SK-N-SH treated with all-trans-retinoic acid at 6 μM for 48 hours (cell line): ENCODE measurements at regions not wholly inside any gene's neighbourhood (a gene's known extent, or its start where the extent isn't known, plus 50 kb on each side); places are given as distances from the start of the nearest gene placed in this dataset.
A peak's percentile ranks its signal among the peaks of the same experiment; 100 is the strongest.

Experiments
- ATAC-seq: fragments of 200-7000 bp; cut with Tn5 transposase; 3 replicates; pipeline ENCODE4 v1.9.1; 2020; ENCODE audit warnings: mild to moderate bottlenecking, moderate library complexity
- ARNTL ChIP-seq: fragments of 450-650 bp; formaldehyde crosslinking; IDR thresholded peaks from 2 replicates; pipeline ENCODE4 v1.5.0; 2020; ENCODE audit warnings: low read depth, mild to moderate bottlenecking, moderate library complexity, borderline replicate concordance
- CSDC2 ChIP-seq: fragments of 250-450 bp; sonication (Bioruptor Pico); IDR thresholded peaks from 2 replicates; pipeline ENCODE4 v1.5.0; 2020; ENCODE audit warnings: mild to moderate bottlenecking, moderate library complexity
- ESRRG ChIP-seq: fragments of 250-450 bp; sonication (Bioruptor Pico); IDR thresholded peaks from 2 replicates; pipeline ENCODE4 v1.6.1; 2021; ENCODE audit warnings: mild to moderate bottlenecking
- GLIS3 ChIP-seq: fragments of 250-450 bp; sonication (Bioruptor Pico); IDR thresholded peaks from 2 replicates; pipeline ENCODE4 v1.5.0; 2020; ENCODE audit warnings: mild to moderate bottlenecking, moderate library complexity
- ISL1 ChIP-seq: fragments of 250-450 bp; sonication (Bioruptor Pico); IDR thresholded peaks from 2 replicates; pipeline ENCODE4 v2.1.2; 2022; ENCODE audit warnings: mild to moderate bottlenecking, moderate library complexity
- OSR1 ChIP-seq: fragments of 250-450 bp; sonication (Bioruptor Pico); IDR thresholded peaks from 2 replicates; pipeline ENCODE4 v1.8.0; 2022; ENCODE audit warnings: moderate library complexity, mild to moderate bottlenecking, inconsistent platforms
- PPARA ChIP-seq: fragments of 250-450 bp; sonication (Bioruptor Pico); IDR thresholded peaks from 2 replicates; pipeline ENCODE4 v1.5.0; 2020; ENCODE audit warnings: mild to moderate bottlenecking, borderline replicate concordance
- RARB ChIP-seq: fragments of 250-450 bp; sonication (Bioruptor Pico); IDR thresholded peaks from 2 replicates; pipeline ENCODE4 v1.8.0; 2021; ENCODE audit warnings: mild to moderate bottlenecking, moderate library complexity
- SNAI2 ChIP-seq: fragments of 250-450 bp; sonication (Bioruptor Pico); IDR thresholded peaks from 2 replicates; pipeline ENCODE4 v1.5.0; 2020; ENCODE audit warnings: mild to moderate bottlenecking, moderate library complexity
- TCF4 ChIP-seq: fragments of 250-450 bp; sonication (Bioruptor Pico); IDR thresholded peaks from 2 replicates; pipeline ENCODE4 v1.8.0; 2021; ENCODE audit warnings: mild to moderate bottlenecking, moderate library complexity, borderline replicate concordance
- TOX ChIP-seq: fragments of 250-450 bp; sonication (Bioruptor Pico); IDR thresholded peaks from 2 replicates; pipeline ENCODE4 v1.8.0; 2021; ENCODE audit warnings: mild to moderate bottlenecking, moderate library complexity, borderline replicate concordance
- ZC3H10 ChIP-seq: fragments of 250-450 bp; sonication (Bioruptor Pico); IDR thresholded peaks from 2 replicates; pipeline ENCODE4 v1.5.1; 2021; ENCODE audit warnings: mild to moderate bottlenecking, moderate library complexity
- ZFP3 ChIP-seq: fragments of 250-450 bp; sonication (Bioruptor Pico); IDR thresholded peaks from 2 replicates; pipeline ENCODE4 v1.5.0; 2020; ENCODE audit warnings: mild to moderate bottlenecking, moderate library complexity
- ZFP30 ChIP-seq: fragments of 450-650 bp; formaldehyde crosslinking; IDR thresholded peaks from 2 replicates; pipeline ENCODE4 v1.5.0; 2022; ENCODE audit warnings: mild to moderate bottlenecking, moderate library complexity
- ZNF70 ChIP-seq: fragments of 450-650 bp; formaldehyde crosslinking; IDR thresholded peaks from 2 replicates; pipeline ENCODE4 v1.5.0; 2020; ENCODE audit warnings: mild to moderate bottlenecking, moderate library complexity
- ZNF8 ChIP-seq: fragments of 450-650 bp; formaldehyde crosslinking; IDR thresholded peaks from 2 replicates; pipeline ENCODE4 v1.5.0; 2020; ENCODE audit warnings: mild to moderate bottlenecking, moderate library complexity
- TF ChIP-seq, protein P1 (sequence below): fragments of 250-450 bp; sonication (Bioruptor Pico); IDR thresholded peaks from 2 replicates; pipeline ENCODE4 v1.8.0; 2021; ENCODE audit warnings: low read depth, mild to moderate bottlenecking, moderate library complexity, borderline replicate concordance
- TF ChIP-seq, protein P2 (sequence below): fragments of 250-450 bp; sonication (Bioruptor Pico); IDR thresholded peaks from 2 replicates; pipeline ENCODE4 v1.5.0; 2020; ENCODE audit warnings: mild to moderate bottlenecking, moderate library complexity
- TF ChIP-seq, protein P3 (sequence below): fragments of 250-450 bp; sonication (Bioruptor Pico); IDR thresholded peaks from 2 replicates; pipeline ENCODE4 v1.8.0; 2020; ENCODE audit warnings: mild to moderate bottlenecking, moderate library complexity, borderline replicate concordance
- TF ChIP-seq, protein P4 (sequence below): fragments of 250-450 bp; sonication (Bioruptor Pico); IDR thresholded peaks from 2 replicates; pipeline ENCODE4 v1.5.1; 2020; ENCODE audit warnings: low read depth, mild to moderate bottlenecking, moderate library complexity

DNA sequence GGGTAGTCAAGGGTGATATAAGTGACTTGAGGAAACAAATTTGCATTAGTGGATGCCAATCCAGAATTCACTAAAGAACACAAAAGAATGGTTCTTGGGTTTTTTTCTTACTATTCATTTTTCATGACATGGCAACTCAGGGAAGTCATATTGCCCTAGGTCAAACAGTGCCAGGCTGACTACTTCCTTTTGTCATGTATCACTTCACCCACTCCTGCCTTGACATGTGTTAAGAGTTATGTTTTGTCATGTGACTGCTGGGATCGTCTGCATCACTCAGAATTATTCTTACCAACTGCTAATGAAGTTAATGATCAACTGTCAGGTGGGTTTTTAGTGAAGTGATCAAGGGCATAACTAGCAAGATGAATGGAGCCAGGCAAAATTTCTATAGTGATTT, 74.2 kb downstream of the PRORP start:
- no peak for ATAC-seq
- no peak for TF ChIP-seq PPARA (CRISPR knock-in tag)
- TF ChIP-seq CSDC2, result no peak
- no peak for TF ChIP-seq ZFP30 (CRISPR knock-in tag)
- no peak for TF ChIP-seq ZFP3 (CRISPR knock-in tag)
- TF ChIP-seq ISL1 (CRISPR knock-in tag), result no peak
- TF ChIP-seq ZNF70 (CRISPR knock-in tag), result no peak
- no peak for TF ChIP-seq RARB (CRISPR knock-in tag)
- no peak for TF ChIP-seq TOX (CRISPR knock-in tag)
- TF ChIP-seq SNAI2 (CRISPR knock-in tag), result no peak
- no peak for TF ChIP-seq ARNTL
- TF ChIP-seq, protein P1, sequence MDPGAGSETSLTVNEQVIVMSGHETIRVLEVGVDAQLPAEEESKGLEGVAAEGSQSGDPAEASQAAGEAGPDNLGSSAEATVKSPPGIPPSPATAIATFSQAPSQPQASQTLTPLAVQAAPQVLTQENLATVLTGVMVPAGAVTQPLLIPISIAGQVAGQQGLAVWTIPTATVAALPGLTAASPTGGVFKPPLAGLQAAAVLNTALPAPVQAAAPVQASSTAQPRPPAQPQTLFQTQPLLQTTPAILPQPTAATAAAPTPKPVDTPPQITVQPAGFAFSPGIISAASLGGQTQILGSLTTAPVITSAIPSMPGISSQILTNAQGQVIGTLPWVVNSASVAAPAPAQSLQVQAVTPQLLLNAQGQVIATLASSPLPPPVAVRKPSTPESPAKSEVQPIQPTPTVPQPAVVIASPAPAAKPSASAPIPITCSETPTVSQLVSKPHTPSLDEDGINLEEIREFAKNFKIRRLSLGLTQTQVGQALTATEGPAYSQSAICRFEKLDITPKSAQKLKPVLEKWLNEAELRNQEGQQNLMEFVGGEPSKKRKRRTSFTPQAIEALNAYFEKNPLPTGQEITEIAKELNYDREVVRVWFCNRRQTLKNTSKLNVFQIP, result no peak
- no peak for TF ChIP-seq ZNF8 (CRISPR knock-in tag)
- TF ChIP-seq ZC3H10 (CRISPR knock-in tag), result no peak

DNA sequence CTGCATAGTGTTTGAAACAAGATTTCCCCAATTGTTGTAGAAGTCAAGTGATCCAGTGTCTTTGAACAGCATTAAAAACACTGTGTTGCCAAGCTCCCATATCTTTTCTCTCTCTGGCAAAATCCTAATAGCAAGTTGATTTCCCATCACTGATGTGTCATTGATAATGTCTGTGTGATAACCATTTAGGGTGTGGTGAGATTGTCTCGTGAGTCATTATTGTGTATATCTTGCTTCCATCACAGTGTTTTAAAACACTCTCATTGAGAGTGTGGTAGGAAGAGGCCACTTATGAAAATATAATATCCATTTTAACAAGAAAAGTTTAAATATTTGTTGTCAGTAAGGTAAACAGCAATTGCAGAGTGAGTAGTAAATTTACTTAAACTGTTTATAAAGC, 74.7 kb downstream of the PRORP start:
- ATAC-seq, result peak; percentile 44; the same call in 2 of the 3 replicates
- TF ChIP-seq ISL1 (CRISPR knock-in tag) (peak; percentile 22; the same call in 1 of the 2 replicates), ZNF70 (CRISPR knock-in tag) (no peak)

DNA sequence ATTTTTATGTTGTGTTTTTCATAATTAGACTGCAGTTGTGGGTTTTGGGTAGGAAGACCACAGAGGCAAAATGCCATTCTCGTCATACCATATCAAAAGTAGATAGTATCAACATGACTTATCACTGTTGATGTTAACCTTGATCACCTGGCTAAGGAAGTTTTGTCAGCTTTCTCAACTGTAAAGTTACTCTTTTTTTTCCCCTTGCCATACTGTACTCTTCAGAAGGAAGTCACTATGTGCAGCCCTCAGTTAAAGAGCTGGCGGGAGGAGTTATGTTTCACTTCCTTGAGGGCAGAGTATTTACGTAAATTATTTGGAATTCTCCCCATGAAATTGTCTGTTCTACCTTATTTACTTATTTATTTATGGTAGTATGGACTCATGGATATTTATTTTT, 78.7 kb downstream of the PRORP start:
- ATAC-seq, result no peak
- TF ChIP-seq, protein P2, sequence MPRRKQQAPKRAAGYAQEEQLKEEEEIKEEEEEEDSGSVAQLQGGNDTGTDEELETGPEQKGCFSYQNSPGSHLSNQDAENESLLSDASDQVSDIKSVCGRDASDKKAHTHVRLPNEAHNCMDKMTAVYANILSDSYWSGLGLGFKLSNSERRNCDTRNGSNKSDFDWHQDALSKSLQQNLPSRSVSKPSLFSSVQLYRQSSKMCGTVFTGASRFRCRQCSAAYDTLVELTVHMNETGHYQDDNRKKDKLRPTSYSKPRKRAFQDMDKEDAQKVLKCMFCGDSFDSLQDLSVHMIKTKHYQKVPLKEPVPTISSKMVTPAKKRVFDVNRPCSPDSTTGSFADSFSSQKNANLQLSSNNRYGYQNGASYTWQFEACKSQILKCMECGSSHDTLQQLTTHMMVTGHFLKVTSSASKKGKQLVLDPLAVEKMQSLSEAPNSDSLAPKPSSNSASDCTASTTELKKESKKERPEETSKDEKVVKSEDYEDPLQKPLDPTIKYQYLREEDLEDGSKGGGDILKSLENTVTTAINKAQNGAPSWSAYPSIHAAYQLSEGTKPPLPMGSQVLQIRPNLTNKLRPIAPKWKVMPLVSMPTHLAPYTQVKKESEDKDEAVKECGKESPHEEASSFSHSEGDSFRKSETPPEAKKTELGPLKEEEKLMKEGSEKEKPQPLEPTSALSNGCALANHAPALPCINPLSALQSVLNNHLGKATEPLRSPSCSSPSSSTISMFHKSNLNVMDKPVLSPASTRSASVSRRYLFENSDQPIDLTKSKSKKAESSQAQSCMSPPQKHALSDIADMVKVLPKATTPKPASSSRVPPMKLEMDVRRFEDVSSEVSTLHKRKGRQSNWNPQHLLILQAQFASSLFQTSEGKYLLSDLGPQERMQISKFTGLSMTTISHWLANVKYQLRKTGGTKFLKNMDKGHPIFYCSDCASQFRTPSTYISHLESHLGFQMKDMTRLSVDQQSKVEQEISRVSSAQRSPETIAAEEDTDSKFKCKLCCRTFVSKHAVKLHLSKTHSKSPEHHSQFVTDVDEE (CRISPR knock-in tag), result no peak
- no peak for TF ChIP-seq RARB (CRISPR knock-in tag)
- TF ChIP-seq ESRRG, result no peak
- no peak for TF ChIP-seq ZFP3 (CRISPR knock-in tag)
- TF ChIP-seq TOX (CRISPR knock-in tag), result no peak
- no peak for TF ChIP-seq SNAI2 (CRISPR knock-in tag)
- TF ChIP-seq PPARA (CRISPR knock-in tag), result no peak
- TF ChIP-seq ZNF70 (CRISPR knock-in tag), result no peak
- TF ChIP-seq, protein P3, sequence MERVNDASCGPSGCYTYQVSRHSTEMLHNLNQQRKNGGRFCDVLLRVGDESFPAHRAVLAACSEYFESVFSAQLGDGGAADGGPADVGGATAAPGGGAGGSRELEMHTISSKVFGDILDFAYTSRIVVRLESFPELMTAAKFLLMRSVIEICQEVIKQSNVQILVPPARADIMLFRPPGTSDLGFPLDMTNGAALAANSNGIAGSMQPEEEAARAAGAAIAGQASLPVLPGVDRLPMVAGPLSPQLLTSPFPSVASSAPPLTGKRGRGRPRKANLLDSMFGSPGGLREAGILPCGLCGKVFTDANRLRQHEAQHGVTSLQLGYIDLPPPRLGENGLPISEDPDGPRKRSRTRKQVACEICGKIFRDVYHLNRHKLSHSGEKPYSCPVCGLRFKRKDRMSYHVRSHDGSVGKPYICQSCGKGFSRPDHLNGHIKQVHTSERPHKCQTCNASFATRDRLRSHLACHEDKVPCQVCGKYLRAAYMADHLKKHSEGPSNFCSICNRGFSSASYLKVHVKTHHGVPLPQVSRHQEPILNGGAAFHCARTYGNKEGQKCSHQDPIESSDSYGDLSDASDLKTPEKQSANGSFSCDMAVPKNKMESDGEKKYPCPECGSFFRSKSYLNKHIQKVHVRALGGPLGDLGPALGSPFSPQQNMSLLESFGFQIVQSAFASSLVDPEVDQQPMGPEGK (CRISPR knock-in tag), result no peak
- TF ChIP-seq, all 23 proteins: peak for 0

DNA sequence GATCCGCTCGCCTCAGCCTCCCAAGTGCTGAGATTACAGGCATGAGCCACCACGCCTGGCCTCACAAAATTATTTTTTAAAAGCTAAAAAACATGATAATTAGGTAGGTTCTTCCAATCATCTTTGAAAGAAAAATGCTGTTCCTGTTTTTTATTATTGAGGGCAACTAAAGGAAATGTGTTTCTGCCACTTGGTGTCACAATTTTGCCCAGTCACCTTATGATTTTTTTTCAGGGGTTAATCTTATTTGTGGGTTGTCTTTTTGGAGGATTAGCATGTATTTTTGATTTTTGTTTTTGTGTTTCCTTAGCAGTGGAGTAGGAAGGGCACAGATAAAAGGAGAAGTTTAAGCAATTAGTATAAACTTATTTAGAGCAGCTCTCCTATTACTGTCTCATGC, 79.8 kb downstream of the PRORP start:
- TF ChIP-seq, protein P3 (CRISPR knock-in tag), result no peak
- TF ChIP-seq OSR1 (CRISPR knock-in tag), result no peak
- no peak for TF ChIP-seq GLIS3 (CRISPR knock-in tag)
- no peak for TF ChIP-seq ZFP3 (CRISPR knock-in tag)
- TF ChIP-seq ZC3H10 (CRISPR knock-in tag), result no peak
- TF ChIP-seq CSDC2, result no peak
- TF ChIP-seq, protein P4, sequence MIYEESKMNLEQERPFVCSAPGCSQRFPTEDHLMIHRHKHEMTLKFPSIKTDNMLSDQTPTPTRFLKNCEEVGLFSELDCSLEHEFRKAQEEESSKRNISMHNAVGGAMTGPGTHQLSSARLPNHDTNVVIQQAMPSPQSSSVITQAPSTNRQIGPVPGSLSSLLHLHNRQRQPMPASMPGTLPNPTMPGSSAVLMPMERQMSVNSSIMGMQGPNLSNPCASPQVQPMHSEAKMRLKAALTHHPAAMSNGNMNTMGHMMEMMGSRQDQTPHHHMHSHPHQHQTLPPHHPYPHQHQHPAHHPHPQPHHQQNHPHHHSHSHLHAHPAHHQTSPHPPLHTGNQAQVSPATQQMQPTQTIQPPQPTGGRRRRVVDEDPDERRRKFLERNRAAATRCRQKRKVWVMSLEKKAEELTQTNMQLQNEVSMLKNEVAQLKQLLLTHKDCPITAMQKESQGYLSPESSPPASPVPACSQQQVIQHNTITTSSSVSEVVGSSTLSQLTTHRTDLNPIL (CRISPR knock-in tag), result no peak
- TF ChIP-seq, protein P2 (CRISPR knock-in tag), result no peak
- TF ChIP-seq TCF4 (CRISPR knock-in tag), result no peak
- TF ChIP-seq ESRRG, result no peak
- no peak for TF ChIP-seq ISL1 (CRISPR knock-in tag)
- no peak for TF ChIP-seq SNAI2 (CRISPR knock-in tag)
- TF ChIP-seq, protein P1, result no peak
- ATAC-seq, result no peak
